Stimulated activated CD4-positive, alpha-beta T cell treated with anti-CD3 and anti-CD28 coated beads, TNF-alpha, amount 100 ng/mL, for 24 hours (primary cell): ENCODE measurements at regions not wholly inside any gene's neighbourhood (a gene's known extent, or its start where the extent isn't known, plus 50 kb on each side); places are given as distances from the start of the nearest gene placed in this dataset.

Source experiments
- DNase-seq, 3 experiments: peaks; one replicate each; pipeline ENCODE4 v3.0.0-alpha.2; 2020; ENCODE audit warnings: low read depth in 3 of 3

- no peak for DNase-seq
Observed at GRCh38 chr9:75616052-75616451, 274.4 kb upstream of the PCSK5 start.

DNA sequence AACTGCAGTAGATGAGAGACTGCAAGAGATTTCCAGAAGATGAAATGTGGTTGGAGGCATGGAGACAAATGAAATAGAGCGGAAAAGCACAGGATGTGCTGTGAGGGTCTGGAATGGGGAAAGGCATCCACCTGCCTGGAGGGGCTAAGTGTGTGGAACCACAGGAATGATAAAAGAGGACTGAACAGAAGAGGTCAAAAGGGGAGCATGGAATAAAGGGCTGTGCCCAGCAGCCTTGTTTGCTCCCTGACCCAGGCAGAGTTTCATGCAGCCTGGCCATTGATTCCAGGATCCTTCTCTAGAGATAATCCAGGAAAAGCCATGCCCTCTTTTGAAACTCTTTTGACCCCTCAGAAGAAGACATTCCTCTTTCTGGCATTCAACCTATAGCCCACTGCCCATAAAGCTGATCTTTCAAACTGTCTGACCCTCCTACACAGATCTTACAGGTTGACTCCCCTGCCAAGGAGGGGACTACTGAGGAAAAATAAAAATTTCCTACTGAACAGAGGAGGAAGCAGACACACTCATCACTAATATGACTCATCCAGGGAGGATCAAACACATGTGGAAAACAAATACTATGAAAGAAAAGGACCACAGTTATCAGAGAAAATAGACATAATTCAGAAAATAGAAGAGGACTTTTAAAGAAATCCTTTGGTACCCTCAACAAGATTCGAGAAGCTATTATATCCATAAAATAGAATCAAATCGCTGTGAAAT lies 273.5 kb upstream of the PCSK5 start:
- DNase-seq = no peak

GRCh38 chr9:75623462-75623861 lies 267.0 kb upstream of the PCSK5 start:
- no peak for DNase-seq

DNA sequence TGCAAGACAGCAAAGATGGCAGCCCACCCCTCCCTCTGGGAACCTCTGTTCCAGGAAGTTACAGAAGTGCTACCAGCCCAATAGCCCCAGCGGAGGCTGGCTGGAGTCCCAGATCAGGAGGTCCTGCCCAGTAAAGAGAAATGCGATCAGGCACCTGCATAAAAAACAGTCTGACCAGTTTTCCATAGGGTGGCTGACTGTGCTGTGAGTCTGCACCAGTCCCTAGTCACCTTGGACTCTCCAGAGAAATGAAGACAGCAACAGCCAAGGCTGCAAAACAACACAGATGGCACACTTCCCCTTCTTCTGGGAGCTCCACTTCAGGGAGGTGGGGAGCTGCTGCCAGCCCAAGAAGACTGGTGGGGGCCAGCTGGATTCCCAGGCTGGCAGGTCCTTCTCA lies 265.5 kb upstream of the PCSK5 start:
- no peak for DNase-seq

DNA sequence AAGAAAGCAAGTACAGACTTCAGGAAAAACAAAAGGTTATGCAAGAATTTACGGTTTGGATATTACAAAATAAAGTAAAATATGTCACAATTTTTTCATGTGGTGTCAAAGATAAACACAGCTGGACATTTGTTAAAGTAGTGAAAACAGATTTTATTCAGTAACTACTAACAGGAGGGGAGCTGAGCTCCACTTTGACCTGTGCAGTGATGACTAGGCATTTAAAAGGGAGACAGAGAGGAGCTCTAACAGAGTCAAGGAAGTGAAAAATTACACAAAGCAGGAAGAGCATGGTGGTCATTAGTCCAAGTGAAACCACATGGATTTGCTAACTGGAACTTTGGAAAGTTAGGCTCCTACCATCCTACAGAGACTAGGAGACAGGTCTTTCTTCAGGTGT lies 263.6 kb upstream of the PCSK5 start:
- no peak for DNase-seq

DNA sequence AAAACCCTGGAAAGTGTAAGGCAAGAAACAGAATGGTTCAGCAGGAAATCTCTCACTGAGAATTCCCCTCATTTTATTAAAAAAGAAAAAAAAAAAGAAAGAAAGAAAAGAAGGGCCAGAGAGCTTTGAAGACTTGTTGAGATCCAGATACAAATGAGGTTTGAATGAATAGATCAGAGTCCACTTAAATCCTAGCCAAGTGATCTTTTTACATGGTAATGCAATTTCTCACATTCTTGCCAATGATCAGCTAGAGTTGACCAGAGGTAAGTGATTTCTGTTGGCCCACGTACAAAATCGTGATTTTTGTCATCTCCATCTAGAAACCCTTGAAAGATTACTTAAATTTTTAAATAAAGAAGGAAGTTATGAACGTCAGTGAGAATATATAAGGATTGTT lies 261.5 kb upstream of the PCSK5 start:
- no peak for DNase-seq

GRCh38 chr9:75633451-75634057 lies 256.9 kb upstream of the PCSK5 start:
- no peak for DNase-seq

DNA sequence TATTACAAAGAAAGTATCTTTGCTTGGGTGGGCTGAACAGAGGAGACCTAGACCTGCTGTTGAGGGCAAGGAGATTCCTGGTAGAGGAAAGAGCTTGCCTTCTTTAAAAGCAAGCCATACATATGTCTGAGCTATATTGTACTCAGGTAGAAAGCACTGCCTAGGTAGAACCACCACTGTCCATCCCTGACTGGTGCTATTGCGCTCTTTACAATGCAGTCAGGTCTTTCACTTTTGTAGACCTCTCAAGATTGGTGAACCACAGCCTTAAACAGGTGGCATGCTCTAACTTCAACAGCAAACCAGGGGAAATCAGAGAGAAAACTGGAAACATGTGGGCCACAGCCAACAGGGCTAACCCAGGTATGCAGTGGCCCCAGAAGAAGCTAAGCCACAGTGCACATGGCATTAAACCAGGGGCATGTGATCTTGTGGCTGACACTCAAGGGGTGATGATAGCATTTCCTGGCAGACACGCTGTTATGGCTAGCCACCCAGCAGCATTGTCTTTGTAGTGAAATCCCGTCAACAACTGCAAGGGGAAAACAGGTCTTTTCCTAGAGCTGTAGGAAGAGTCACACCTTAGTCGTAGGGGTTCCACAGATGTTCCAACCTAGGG lies 253.9 kb upstream of the PCSK5 start:
- DNase-seq = no peak

DNA sequence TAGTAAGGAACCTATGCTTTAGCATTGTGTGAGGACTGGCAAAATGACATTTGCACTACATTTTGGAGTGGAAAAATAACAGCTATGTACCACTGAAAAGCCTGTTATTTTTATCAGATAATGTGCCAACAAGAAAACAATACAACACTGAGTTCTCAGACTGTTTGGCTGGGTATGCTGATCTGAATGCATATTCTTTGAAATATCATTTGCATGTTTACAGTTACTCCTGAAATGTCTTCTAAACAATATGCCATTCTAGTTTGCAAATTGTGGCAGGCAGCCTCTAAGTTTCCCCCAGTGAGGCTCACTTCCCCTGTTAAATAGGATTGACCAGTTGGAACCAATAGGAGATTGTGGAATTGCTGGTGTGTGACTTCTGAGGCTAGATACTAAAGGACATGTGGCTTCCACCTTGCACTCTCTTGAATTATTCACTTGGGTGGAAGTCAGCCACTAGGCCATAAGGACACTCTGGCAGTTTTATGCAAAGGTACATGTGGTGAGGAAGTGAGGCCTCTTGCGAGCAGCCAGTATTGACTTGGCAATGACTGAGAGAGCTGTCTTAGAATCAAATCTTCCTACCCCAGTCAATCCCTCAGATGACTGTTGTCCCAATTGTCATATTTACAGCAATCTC lies 250.4 kb upstream of the PCSK5 start:
- DNase-seq = no peak

DNA sequence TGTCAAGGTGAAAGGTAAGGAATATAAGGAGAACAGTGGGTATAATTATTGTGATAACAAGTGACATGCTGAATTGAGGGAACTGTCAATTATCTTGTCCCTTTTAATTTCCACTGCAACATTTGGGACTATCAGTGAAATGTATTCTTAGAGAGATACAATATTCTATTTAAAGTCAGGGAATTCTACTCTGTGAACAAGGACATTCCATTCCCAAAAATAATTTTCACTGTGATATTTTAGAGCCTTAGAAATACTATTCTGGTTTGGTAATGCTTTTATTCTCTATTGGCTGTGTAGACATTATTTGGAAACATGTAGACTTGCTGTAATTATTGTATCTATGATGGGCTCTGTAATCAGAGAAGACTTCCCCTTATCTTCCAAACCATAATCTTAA lies 248.0 kb upstream of the PCSK5 start:
- no peak for DNase-seq

- DNase-seq = no peak
Observed at GRCh38 chr9:75644649-75645048, 245.8 kb upstream of the PCSK5 start.

DNA sequence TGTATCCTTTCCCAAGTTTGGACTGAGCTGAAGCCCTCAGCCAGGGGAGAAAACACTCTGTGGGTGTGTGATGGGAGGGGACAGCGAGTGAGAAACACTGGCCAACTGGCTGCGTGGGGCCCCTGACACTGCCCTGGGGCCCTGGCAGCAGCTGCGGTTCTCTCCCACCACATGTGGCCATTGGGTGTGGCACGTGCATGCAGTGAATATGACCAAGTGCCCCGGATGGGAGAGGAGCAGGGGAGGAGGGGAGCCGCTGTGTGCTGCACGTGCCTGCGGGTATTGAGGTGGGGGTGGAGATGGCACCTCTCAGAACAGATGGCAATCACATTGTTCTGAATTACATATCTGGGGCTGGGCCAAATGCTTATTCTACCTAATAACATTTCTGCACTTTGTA lies 242.4 kb upstream of the PCSK5 start:
- DNase-seq = no peak

- DNase-seq = no peak
Observed at GRCh38 chr9:75649060-75649459, 241.4 kb upstream of the PCSK5 start.

DNA sequence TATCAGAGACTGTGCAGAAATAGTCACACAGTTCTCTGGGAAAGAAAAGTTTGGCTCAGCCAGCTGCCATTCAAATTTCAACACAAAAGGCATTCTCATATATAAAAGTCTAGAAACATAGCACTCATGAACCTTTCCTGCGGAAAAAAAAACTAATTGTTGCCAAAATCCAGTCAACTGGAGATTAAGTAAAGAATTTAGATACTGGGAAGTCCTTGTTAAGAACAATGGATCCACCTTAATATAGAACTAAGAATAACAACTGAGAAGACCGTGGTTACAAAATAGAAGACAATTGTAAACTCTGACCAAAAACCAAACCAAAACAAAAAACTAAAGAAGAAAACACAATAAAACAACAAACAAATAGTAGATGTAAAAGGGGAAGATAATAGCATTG lies 238.8 kb upstream of the PCSK5 start:
- no peak for DNase-seq

DNA sequence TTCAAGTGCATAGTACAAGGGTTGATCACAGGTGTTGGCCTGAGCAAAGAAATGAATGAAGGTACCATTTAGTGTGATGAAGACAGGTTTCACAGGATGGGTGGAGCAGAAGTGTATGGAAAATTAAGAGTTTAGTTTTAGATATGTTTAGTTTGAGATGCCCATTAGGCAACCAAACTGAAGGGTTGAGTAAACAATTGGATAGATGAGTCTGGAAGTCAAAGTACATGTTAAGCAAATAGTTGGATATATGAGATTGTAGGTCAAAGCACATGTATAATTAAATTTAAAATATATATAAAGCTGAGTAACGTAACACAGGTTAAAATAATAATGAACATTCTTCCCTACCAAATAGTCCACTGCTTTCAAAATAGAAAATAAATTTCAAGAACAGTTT lies 237.1 kb upstream of the PCSK5 start:
- DNase-seq = no peak

DNA sequence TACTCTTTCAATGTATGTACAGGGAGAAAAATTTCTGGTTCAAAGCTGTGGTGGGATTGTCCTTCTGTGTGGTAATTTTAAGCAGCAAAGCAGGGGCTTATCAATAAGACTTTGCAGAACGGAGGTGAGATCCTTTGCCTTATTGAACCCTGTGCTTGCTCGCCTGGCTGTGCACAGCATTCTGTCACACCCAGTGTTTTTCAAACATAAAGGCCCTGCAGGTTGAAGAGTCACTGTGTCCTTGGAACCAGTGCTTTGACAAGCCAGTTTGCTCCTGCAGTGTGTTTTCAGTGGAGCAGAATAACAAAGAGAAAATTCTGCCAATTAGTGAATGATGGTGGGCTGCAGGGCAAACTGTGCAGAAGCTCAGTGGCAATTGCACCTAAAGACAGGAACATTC lies 236.7 kb upstream of the PCSK5 start:
- DNase-seq = no peak

GRCh38 chr9:75657015-75657414 lies 233.5 kb upstream of the PCSK5 start:
- DNase-seq = no peak

DNA sequence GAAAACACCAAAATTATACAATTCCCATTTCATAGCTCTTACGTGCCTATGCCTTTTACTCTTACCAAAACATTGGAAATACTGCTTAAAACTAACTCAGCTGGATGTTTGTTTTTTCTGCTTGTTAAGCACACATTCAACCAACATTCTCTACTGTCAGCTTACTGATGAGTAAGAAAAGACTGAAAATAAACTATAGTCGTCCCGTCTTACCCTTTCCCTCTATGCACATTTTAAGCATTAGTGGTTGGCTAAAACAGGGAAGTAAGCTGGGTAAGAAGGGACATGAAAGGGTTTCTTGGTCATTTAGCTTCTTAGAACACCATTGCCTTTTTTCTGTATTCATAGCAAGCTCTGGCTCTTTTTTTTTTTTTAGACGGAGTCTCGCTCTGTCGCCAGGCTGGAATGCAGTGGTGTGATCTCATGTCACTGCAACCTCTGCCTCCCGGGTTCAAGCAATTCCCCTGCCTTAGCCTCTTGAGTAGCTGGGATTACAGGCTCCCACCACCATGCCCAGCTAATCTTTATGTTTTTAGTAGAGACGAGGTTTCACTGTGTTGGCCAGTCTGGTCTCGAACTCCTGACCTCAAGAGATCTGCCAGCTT lies 232.1 kb upstream of the PCSK5 start:
- no peak for DNase-seq

GRCh38 chr9:75664597-75664996 lies 225.9 kb upstream of the PCSK5 start:
- DNase-seq = no peak

- DNase-seq = no peak
Observed at GRCh38 chr9:75666856-75667554, 223.5 kb upstream of the PCSK5 start.

GRCh38 chr9:75669721-75670120 lies 220.8 kb upstream of the PCSK5 start:
- DNase-seq = no peak

GRCh38 chr9:75671354-75671753 lies 219.1 kb upstream of the PCSK5 start:
- DNase-seq = no peak
